ENCODE measurements at regions not wholly inside any gene's neighbourhood (a gene's known extent, or its start where the extent isn't known, plus 50 kb on each side); places are given as distances from the start of the nearest gene placed in this dataset.

DNA sequence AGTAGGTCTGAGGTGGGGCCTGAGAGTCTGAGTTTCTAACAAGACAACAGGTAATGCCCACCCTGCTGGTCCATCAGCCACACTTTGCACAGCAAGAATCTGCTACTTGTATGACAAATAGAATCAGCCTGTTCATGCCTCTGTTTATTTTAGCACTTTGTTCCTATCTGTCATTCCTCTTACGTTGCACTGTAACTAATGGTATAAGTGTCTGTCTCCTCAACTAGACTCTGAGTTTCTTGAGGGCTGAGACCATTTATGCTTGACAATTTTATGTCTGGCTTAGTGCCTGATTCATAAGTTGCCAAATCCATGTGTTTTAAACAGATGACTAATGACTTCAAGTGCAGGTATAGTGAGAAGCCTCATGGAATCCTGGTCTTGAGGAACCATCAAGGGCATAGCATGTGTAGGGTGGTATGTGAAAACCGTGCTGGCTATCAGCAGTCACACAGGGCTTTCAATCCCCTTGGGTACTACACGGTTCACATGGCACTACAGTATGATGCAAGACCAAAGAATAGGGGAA, 209.7 kb downstream of the C11orf91 start:
- TF ChIP-seq, protein P1, sequence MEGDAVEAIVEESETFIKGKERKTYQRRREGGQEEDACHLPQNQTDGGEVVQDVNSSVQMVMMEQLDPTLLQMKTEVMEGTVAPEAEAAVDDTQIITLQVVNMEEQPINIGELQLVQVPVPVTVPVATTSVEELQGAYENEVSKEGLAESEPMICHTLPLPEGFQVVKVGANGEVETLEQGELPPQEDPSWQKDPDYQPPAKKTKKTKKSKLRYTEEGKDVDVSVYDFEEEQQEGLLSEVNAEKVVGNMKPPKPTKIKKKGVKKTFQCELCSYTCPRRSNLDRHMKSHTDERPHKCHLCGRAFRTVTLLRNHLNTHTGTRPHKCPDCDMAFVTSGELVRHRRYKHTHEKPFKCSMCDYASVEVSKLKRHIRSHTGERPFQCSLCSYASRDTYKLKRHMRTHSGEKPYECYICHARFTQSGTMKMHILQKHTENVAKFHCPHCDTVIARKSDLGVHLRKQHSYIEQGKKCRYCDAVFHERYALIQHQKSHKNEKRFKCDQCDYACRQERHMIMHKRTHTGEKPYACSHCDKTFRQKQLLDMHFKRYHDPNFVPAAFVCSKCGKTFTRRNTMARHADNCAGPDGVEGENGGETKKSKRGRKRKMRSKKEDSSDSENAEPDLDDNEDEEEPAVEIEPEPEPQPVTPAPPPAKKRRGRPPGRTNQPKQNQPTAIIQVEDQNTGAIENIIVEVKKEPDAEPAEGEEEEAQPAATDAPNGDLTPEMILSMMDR (IDR thresholded peaks at IDR 0.05 in 4 of 5, conservative IDR thresholded peaks at IDR 0.05 in 1 of 5), result no peak
- TF ChIP-seq POLR2A (IDR thresholded peaks at IDR 0.05), result no peak

Data from gastrocnemius medialis (tissue), 4 donors.